Neural cell (in vitro differentiated cells): ENCODE measurements at regions not wholly inside any gene's neighbourhood (a gene's known extent, or its start where the extent isn't known, plus 50 kb on each side); places are given as distances from the start of the nearest gene placed in this dataset.

Experiments
- CTCF ChIP-seq: fragments of 450-650 bp; IDR thresholded peaks from 2 replicates; pipeline ENCODE4 v1.5.1; 2014; ENCODE audit warnings: antibody characterized with exemption, mild to moderate bottlenecking, moderate library complexity; ENCODE audit not compliant: poor library complexity, severe bottlenecking
- EP300 ChIP-seq: fragments of 450-650 bp; conservative IDR thresholded peaks from 2 replicates; pipeline ENCODE4 v1.6.1; 2014; ENCODE audit warnings: antibody characterized with exemption, mild to moderate bottlenecking, moderate library complexity; ENCODE audit not compliant: poor library complexity, severe bottlenecking
- EZH2 ChIP-seq: fragments of 200-600, 300-800 bp; shearing (Covaris generic), sonication (generic); IDR thresholded peaks from 2 replicates; pipeline ENCODE4 v1.6.1; 2014; ENCODE audit warnings: antibody characterized with exemption, low read length, borderline replicate concordance, mild to moderate bottlenecking; ENCODE audit not compliant: insufficient read depth, poor library complexity, severe bottlenecking
- MXI1 ChIP-seq: fragments of 450-650 bp; conservative IDR thresholded peaks from 2 replicates; pipeline ENCODE4 v1.6.1; 2014; ENCODE audit warnings: antibody characterized with exemption, mild to moderate bottlenecking; ENCODE audit not compliant: poor library complexity, severe bottlenecking
- POLR2AphosphoS5 ChIP-seq: IDR thresholded peaks from 2 replicates; pipeline ENCODE4 v1.6.1; 2012
- RAD21 ChIP-seq: fragments of 450-650 bp; conservative IDR thresholded peaks from 2 replicates; pipeline ENCODE4 v1.6.1; 2014; ENCODE audit warnings: antibody characterized with exemption, mild to moderate bottlenecking, moderate library complexity
- REST ChIP-seq: IDR thresholded peaks from 2 replicates; pipeline ENCODE4 v1.6.1; 2012; ENCODE audit warnings: borderline replicate concordance

DNA sequence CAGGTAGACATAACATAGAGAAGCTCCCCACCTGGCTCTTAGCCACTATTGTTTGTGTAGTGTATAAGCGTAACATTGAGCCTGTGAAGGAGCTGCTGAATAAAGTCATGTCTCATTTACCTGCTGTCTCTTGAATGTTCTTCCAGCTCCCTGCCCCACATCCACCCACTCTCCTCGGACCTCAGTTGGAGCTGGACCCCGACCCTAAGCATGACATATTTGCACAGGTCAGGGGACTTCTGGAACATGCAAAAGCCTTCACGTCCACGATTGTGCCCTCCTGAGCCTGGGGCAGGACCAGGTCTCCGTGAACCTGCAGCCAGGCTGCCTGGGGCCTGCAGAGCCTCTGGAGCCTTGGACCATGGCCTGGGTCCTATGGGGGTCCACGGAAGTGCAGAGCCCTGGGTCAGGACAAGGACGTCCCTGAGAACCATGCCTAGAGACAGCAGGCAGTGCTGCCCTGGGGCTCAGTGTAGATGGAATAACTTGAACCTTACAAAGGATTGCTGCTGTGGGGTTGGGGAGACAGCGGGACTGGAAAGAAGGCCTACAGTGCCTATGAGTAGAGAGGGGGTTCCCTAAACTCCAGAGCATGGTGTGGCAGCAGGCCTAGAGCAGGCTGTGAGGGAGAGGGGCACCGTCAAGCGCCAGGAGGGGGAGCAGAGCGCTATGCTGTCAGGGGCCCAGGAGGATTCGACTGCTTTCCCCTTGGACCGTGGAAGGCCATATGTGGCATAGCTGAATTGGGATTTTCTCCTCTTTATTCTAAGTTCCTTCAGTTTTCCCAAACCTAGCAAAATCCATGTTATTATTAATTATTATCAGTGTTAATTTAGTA is 99.9 kb upstream of the ZNF236 start:
- no peak for TF ChIP-seq CTCF
- TF ChIP-seq EZH2, result no peak
- TF ChIP-seq EP300, result no peak
- TF ChIP-seq MXI1, result no peak
- no peak for TF ChIP-seq POLR2AphosphoS5
- TF ChIP-seq REST, result no peak
- TF ChIP-seq RAD21, result no peak
